Femur (tissue), 1 donor: ENCODE measurements at regions not wholly inside any gene's neighbourhood (a gene's known extent, or its start where the extent isn't known, plus 50 kb on each side); places are given as distances from the start of the nearest gene placed in this dataset.

Source experiments
- DNase-seq: peaks from one replicate; pipeline ENCODE4 v3.0.0-alpha.2; 2017

DNA sequence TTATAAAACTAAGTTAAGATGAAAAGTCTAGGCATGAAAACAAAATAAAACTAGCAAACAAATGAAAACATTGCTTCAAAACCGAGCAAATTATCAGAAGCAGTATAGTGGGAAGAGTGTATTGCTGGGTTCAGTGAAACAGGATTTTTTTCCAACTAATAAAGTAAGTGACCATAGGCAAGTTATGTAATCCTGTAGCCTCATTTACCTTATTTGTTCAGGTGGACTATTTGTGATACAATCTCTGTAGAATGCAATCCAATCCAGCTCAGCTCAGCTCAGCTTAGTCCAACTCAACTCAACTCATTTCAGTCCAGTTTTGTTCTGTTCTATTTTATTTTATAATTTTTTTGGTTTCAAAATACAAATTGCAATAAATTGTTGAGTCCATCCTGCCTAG, 276.7 kb upstream of the LRIG3 start:
- DNase-seq = no peak

DNA sequence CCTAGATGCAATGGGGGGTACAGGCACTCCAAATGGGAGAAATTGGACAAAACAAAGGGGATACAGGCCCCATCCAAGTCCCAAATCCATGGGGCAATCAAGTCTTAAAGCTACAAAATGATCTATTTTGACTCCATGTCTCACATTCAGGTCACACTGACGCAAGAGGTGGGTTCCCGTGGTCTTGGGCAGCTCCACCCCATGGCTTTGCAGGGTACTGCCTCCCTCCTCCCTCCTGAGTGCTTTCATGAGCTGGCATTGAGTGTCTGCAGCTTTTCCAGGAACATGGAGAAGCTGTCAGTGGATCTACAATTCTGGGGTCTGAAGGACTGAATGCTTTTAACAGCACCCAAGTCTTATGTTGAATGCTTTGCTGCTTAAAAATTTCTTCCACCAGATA, 274.5 kb upstream of the LRIG3 start:
- DNase-seq = no peak

DNA sequence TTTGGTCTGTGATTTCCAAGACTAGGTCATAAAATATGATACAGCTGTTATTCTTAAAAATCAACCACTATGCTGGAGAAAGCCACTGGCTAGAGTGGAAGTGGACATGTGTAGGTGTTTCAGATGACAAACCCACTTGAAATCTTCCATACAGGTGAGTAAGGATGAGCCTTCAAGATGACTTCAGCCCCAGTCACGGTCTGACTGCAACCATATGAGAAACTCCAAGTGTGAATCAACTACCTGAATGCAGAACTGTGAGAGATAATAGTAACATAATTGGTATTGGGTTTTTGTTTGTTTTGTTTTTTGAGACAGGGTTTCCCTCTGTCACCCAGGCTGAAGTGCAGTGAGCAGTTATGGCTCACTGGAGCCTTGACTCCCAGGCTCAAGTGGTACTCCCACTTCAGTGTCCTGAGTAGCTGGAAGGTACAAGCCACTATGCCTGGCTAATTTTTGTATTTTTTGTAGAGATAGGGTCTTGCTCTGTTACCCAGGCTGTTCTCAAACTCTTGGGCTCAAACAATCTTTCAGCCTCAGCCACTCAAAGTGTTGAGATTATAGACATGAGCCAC, 273.3 kb upstream of the LRIG3 start:
- DNase-seq = no peak

DNA sequence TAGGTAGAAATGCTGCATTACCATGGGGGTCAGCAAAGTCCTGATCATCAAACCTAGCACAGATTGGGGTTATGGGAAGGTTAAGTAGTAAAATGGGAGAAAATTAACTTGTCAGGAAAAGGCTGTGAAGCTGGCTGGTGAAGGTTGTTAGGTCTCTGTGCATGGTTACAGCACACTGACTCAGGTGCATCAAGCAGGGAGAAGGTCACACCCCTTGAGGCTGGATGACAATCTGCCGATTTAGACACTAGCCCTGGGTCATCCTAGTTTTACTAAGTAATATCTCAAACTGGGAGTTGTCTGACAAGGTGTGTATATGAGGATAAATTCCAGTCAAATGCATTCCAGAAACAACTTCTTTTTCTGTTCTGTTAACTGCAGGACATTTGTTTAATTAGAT, 271.1 kb upstream of the LRIG3 start:
- no peak for DNase-seq

DNA sequence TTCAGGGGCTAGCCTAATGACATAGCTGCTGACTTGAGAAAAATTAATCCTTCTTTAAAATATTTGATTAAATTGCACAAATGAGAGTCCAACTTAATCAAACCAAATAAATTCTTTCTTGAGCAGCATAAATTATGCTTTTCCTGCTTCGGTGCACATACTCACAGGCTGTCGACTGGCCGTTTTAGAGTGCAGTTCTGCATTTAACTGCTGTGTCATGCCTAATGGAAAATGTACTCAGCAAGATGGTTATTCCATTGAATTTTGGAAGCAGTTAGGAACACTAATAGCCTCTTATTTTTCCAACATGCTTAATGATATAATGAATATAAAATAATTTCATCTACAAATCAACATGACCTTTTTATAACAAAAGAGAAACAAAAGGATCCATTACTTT, 266.1 kb upstream of the LRIG3 start:
- DNase-seq = no peak

DNA sequence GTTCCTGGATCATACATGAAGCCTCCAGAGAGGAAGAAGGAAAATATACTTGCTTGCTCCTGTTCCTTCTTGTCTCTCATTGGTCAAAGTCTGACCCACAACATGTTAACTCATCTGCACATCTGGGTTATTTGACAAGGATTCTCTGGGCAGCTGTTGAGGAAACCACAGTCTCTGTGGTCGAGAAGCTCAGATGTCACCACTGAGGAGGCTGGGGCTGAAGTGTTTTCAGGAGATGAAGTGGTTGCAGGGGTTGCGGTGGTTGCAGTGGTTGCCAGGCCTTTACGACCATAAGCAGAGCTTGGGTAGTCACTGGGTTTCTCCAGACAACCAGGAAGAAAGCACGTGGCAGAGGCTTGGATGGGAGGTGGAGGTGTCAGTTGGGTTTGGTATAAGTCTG, 265.0 kb upstream of the LRIG3 start:
- no peak for DNase-seq

DNA sequence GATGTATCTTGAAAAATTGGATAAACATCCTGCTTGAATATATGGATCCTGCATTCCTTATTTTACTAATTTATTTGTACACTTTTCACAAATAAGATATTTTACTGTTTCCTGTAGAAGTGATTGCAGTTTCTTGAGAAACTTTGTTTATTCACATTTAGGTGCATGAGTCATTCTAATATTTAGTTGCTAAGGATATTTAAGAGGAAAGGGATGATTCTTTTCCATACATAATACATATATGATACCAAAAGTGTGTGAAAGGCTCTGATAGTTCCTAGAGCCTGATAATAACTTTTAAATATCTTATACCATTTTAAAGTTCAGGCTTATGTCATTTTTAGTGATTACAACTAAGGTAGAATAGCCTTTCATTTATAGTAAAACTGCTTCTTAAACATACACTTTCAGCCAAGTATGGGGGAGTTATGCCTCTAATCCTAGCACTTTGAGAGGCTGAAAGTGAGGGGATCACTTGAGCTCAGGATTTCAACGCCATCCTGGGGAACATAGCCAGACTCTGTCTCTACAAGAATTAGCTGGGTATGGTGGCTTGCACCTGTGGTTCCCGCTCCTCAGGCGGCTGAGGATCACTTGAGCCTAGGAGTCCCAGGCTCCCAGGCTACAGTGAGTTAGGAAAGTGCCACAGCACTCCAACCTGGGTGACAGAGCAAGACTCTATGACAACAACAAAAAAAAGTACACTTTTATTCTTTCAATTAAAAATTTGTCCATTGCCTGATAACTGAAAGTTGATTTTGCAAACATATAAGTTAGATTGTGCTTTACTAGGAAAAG, 262.6 kb upstream of the LRIG3 start:
- no peak for DNase-seq

DNA sequence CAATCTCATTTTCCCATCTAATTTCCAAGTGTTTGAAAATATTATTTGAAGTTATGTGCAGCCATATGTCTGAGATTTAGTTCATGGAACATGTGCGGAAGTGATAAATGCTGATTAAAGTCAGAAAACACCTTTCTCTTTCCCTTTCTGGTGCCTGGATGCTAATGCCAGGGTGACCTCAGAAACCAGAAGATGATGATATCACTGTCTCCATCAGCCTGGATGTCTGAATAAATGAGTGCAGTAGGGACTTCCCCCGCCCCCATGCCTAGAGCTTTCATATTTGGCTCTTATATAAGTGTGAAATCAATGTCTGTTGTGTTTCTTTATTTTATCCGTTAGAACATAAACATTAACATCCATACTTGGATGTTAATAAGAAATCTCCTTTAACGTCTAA, 261.9 kb upstream of the LRIG3 start:
- DNase-seq = no peak

DNA sequence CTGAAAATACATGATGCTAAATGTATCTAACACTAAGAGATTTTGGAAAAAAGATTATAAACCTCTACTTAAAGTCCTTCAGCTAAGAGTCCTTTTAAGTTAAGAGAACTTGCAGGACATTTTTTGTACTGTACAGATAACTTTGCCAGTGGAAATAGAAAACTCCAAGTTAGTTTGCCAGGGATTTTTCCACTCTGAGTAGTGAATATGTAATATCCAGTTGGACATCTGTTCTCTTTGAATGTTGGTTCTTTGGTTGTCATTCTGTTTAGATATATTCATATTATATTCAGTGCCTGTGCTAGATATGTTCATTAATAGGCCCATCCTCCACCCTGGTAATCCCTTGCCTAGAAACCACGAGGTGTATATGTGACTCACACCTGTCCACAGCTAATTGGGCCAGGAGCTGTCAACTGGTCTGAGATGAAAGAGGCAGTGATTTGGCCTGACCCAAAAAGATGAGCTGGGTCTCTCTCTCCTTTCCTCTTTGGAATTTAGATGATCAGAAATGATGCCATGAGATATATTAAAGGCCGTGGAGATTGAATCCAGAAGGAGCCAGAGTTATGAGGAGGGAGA, 261.0 kb upstream of the LRIG3 start:
- DNase-seq = no peak

DNA sequence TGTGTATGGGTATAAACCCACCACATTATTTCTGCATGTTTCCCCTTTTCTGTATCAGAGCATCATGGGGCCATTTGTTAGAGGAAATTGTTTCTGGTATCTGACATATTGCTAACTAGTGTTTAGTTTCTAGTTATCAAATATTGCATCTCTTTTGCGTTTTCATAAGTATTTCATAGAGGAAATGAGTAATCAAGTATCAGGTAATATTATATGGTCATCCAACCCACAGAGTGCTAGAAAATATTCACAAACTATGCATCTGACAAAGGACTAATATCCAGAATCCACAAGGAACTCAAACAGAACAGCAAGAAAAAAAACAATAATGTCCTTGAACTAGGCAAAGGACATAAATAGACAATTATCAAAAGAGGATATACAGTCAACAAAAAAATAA, 258.9 kb upstream of the LRIG3 start:
- DNase-seq = no peak

DNA sequence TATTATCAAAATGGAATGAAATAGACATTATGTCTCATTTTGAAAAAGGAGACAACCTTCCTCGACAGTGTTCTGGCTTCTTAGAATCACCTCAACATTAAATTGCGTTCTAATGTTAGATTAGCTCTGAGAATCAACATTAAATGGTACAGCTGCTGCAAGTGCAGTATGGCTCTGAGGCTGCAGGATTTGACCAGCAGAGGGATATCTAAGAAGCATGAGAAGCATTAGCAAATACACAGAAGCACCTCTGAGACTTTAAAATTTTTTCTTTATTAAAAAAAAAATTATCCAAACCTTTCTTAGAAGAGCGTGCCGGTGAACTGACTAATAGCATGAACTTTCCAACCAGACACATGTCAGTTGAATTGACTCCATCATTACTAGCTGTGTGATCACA, 253.4 kb upstream of the LRIG3 start:
- DNase-seq = no peak

DNA sequence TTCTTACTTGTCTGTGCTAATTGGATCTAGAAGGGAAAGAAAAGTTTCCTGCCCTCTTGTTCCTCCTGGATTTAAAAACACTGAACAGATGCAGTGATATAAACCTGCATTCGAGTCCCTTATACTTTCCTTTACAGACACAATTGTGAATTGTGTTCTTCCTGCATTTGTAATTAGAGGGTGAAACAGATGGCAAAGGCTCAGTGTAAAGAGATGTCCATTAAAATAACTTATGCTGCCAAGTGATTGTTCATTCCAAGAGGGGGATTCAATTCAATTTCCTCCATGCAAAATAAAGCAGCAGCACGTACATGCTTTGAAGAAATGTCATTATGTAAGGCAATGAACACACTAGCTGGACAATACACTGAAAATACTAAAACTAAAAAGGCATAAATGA, 248.3 kb upstream of the LRIG3 start:
- no peak for DNase-seq

DNA sequence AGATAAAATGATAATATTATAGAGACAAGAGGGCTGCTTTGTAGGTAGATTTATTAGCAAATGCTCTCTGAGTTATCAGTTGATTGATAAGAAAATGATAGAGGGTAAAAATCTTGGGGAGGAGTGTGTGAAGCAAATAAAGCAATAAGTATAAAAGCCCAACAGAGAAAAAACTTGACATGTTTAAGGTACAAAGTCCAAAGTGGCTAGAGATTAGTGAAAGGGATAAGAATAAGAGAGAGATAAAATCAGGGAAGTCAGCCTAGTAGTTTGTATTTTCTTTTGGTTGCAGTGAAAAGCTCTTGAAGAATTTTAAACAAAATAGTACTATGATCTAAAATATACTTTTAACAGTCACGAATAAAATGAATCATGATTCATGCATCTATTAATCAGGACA, 246.2 kb upstream of the LRIG3 start:
- DNase-seq = no peak

DNA sequence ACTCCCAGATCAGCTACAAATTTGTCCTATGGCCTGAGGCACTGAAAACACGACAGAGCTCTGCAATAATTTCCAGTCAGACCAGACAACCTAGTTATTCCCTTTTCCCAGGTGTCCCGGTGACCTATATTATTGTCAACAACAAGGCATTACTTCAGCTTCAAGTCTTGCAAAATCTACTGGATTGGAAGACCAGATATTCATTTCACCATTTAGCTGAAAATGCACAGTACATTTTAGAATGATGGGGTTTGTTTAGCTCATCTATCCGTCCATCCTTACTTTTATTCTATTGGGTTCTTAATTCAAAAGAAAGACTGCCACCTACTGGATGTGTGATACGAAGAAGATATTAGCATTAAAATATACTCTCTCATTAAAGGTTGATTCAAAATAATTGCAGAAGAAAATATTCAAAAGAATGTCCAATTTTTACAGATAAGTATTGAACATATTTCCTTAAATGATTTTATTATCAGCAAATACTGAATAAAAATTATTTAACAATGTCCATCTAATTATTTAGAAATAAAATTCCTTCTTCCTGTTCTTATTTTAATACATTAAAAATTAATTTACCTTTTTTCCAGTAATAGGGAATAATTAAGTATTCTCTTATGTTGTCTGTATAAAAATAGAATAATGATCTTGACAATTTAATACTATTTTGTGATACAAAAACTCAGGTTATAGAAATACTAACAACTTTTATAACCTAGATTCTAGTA, 244.9 kb upstream of the LRIG3 start:
- no peak for DNase-seq

DNA sequence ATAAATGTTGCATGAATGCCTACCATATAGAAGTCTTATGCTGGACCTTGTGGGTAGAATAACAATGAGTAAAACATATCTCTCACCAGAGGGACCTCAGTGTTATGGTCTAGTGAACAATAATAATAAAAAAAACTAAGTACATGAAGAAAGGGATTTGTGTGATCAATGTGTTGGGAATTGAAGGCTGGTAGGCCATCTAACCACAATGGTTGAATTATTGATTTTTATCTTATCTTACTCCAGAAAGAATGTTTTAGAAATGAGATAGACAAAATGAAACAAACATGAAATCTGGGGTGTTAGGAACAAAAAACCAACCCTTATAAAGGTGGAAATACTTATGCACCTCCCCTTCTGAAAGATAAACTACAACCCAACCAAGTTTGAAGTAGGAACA, 243.9 kb upstream of the LRIG3 start:
- no peak for DNase-seq

DNA sequence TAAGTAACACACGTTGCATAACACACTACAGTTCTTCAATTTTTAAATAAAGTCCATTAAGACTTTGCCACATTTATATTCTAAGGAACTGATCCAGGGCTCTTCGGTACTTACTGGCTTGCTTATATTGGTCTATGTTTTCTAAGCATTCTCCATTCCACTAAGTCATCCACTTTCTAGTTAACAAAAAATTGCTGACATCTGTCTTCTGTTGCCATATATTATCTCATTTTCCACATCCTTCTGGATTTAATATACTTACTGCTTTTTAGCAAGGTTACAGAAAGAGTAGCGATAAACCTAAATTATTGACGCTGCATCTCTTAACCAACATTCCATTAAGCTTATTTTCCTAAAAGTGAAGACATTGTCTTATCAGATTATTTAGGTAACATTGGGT, 238.4 kb upstream of the LRIG3 start:
- no peak for DNase-seq

DNA sequence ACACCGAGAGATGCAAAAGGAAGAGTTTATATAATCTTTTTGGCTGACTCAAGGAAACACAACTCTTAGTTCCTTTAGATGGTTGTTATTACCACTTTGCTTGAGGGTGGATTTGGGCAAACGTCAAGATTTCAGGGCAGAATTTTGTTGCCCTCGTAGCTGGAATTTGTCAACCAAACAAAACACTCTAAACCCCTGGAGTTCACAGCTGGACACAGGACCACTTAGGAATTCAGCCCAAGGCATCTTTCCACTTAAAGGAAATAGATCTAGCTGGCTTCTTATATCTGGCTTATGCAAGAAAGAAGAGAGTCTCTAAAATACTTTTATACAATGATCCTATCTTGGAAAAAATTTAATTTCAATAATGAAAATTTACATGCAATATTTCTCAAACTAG, 237.8 kb upstream of the LRIG3 start:
- no peak for DNase-seq

DNA sequence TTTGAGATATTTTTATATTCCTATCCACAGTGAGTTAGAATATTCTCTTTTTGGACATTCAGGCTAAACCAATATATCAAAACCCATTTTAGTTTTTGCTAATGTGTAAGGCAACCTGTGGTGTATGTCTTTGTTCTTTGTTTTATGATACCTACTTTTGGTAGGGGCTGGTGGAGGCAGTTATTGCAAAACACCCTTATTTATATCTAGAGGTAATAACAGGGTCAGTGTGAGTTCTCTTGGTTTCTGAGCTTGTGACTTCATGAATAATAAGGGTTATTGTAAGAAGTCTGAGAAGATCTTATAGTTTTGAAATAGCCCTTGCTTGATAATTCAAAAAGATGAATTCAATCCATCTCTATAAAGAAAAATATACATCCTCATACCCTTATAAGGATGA, 235.1 kb upstream of the LRIG3 start:
- DNase-seq = no peak

DNA sequence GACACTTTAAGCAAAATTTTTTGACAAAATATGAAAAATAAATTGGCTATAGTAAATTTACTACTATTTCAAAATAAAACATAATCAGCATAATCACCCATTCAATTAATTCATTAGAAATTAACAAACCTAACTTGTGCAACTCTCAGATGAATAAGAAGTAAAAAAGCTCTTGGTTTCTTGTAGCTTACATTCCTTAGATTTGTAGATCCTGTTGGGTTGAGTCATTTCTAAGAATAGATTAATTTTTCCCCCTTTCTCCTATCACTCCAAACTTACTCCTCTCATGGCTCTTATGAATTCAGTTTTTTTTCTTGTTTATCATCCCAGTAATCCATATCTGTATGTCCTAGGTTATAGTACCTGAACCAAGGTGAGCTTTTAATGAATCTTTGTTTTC, 230.9 kb upstream of the LRIG3 start:
- no peak for DNase-seq

DNA sequence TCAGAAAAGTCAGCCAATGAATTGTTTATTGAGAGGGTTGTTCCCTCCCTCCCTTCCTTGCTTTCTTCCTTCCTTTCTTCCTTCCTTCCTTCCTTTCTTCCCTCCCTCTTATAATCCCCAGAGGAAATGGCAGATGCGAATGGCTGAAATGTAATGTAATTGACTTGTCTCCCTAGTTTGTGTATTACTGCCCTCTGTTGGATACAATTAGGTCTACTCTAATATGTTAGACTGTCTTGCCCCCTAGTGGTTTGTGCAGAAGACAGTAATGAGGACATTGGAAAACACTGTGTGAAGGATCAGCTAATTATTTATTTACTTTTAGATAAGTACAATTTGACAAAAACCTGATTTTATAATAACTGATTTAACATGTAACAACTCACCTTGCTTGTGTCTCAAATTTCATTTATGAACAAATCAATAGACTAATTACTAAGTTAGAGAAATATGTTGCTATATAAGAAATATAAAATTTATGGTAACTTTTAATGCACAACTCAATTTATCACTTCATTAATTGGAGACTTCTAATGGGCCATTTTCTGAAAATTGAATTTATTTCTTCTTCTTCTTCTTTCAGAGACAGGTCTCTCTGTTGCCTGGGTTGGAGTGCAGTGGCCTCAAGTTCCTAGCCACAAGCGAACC, 229.8 kb upstream of the LRIG3 start:
- DNase-seq = no peak

DNA sequence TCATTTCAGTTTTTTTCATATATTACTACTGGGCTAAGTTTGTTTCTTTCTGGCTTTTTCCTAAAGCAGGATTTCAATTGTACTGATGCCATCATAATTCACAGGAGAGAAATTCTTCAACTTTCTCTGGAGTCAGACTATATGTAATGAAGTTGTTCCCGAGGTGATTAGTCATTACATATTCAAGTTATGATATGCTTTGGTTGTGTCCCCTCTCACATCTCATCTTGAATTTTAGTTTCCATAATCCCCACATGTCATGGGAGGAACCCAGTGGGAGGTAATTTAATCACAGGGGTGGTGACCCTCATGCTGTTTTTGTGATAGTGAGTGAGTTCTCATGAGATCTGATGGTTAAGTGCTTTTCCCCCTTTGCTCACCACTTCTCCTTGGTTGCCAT, 227.5 kb upstream of the LRIG3 start:
- DNase-seq = no peak

DNA sequence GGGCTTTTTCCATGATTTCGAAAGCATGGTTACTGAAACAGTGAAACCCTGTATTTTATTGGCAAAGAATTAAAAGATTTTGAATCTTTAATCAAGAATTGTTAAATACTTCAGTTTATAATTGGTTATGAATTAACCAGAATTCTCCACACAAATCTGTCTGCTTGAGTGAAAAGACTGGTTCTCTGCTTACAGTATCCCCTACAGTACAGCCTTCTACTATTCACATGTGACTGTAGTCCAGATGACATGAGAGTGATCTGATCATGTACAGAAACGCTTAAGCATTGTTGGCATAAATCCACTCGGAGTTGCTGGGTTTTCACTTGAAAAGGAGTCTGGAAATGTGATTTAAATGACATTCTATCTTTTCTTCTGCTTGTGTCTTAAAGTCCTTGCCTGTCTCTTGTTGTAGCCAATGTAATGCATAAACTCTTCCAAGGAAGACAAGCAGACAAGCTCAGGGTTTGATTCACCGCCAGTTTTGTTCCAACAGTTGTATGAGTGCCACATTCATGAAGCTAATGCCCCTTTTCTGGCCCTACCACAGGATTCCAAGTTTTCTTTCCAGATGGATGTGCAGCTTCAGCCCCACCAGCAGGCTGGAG, 222.0 kb upstream of the LRIG3 start:
- peak; percentile 72 for DNase-seq

DNA sequence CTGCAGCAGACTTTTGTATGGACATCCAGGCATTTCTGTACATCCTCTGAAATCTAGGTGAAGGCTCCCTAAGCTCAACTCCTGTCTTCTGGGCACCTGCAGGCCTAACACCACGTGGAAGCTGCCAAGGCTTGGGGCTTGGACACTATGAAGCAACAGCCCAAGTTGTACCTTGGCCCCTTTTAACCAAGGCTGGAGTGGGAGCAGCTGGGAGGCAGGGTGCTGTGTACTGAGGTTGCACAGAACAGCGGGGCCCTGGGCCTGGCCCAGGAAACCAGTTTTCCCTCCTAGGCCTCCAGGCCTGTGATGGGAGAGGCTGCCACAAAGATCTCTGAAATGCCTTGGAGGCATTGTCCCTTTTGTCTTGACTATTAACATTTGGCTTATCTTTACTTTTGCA, 214.4 kb upstream of the LRIG3 start:
- no peak for DNase-seq
